CD1c-positive myeloid dendritic cell (primary cell): ENCODE measurements at regions not wholly inside any gene's neighbourhood (a gene's known extent, or its start where the extent isn't known, plus 50 kb on each side); places are given as distances from the start of the nearest gene placed in this dataset.

ENCODE experiments used
- DNase-seq: peaks from one replicate; pipeline ENCODE4 v3.0.0-alpha.2; 2016; ENCODE audit errors: extremely low spot score

DNA sequence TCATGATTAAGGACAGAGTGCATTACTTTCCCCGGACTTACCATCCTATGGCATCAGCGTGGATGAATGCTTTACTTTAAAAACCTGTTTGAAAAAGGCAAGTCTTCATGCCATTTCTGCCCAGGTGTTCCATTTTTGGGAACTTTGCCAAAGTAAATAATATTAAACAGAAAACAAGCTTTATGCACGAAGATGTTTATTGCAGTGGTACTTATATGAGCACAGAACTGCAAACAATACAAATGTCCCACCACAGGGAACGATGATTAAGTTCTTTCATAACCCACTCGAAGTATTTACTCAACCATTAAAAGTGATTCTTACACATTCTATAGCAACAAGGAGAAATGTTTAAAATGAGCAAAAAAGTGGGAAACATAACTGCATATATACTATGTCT, 109.7 kb upstream of the GDF10 start:
- no peak for DNase-seq

DNA sequence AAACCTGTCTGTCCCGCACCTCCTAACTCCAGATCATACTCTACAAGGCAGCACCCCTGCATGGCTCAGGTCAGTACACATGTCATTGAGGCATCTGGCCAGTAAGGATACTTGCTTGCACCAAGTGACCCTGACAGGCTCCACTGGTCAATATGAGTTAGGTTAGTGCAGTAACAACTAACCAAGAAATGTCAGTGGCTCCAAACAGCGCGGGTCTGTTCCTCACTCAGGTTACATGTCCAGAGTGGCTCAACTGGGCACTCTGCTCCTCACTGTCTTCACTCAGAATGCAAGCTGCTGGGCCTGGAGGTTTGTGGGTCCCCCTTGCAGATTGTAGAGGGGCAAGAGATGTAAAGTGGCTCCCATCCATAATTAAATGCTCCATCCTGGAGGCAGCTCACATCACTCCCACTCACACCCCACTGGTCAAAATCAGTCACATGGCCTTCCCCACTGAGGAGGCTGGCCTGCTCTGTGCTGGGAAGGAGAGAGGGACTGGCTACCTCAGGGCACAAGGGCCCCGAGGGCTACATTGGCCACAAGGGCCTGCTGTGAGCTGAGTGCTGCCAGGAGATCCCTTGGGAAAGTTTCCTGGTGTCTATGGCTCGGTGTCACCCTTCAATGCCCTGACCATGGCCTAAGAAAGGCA, 109.1 kb upstream of the GDF10 start:
- DNase-seq, result no peak

DNA sequence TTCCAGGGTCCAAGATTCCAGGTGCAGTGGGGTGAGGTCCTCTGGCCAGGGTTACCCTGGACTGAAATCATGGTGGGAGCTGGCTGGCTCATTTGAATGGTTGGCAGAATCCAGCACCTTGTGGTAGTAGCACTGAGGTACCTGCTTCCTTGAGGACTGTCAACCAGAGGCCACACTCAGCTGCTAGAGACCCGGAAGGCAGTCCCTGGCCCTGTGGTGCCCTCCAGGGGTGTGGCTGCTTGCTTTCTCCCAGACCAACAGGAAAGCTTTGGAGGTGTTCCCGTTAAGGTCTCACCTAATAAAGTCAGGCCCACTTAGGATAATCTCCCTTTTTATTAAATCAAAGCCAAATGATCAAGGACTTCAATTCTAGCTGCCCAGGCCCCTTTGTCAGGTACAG, 107.7 kb upstream of the GDF10 start:
- DNase-seq, result no peak

DNA sequence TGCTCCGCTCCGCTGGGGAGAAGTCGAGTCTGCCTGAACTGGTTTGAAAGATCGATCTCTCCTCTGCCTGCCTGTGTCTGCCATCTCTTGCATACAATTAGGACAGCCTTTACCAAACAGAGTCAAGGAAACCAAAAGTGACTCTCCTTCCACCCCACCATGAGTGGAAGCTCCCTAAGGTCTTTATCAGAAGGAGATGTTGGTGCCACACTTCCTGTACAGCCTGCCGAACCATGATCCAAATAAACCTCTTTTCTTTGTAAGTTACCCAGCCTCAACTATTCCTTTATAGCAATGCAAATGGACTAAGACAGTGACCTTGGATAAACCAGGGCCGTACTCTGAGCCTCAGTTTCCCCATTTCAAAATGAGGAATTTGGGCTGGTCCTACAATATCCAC, 106.3 kb upstream of the GDF10 start:
- no peak for DNase-seq

DNA sequence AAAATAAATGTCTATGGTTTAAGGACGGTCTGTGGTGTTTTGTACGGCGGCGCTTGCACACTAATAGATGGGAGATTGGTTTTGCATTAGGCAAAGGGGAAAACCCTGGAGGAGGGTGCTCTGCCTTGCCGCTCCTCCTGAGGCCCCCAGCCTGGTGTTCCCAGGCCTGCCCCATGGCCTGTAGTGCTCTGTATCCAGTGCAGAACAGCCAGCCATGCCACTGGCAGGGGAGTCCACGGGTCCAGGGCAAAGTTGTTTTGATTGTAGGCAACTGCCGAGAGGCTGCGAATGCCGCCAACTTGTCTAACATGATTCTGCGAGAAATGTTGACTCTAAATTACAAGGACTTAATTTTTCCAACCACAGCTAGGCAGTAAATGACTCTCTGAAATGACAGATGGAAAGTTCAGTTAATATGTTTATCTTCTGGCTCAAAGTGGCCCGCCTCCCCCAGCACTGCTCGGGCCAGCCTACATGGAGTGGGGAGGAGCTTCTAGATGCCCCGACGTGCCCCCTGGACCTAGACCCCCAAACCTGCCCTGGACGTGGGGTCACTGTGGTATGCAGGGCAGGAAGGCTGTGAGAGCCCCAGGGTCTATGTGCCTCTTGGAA, 104.6 kb upstream of the GDF10 start:
- no peak for DNase-seq

DNA sequence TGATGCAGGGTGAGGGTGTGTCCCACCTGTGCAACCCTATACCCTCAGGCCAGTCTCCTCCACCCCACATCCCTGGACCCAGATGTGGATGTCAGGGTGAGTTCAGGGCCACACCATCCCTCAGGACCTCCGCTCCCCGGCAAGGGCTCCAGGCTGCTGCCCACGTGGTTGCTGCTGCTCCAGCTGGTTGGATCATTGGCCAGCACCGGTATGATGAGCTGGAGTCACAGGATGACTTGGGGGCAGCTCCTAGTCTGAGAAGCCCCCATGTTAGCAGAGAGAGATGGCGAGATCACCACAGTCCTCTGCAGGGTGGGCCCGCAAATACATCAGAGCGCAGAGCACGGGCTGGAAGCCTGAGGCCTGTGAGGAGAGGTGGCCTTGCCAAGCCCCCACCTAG, 103.3 kb upstream of the GDF10 start:
- DNase-seq, result no peak

DNA sequence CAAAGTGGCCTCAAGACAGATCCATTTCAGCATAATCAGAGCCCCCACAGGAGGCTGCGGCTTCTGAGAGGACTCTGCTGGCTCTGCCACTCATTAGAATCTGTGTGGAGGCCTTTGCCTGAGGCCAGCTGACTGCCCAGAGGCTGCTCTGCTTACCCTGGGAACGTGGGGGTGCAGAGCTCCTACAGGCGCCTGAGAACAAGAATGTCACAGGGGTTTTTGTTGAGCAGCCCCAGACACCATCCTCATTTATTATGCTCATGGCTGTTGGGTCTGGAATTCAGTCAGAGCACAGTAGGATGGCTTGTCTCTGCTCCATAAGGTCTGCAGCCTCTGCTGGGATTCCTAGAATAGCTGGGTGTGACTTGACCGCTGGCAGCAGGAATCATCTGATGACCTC, 101.8 kb upstream of the GDF10 start:
- DNase-seq, result no peak

DNA sequence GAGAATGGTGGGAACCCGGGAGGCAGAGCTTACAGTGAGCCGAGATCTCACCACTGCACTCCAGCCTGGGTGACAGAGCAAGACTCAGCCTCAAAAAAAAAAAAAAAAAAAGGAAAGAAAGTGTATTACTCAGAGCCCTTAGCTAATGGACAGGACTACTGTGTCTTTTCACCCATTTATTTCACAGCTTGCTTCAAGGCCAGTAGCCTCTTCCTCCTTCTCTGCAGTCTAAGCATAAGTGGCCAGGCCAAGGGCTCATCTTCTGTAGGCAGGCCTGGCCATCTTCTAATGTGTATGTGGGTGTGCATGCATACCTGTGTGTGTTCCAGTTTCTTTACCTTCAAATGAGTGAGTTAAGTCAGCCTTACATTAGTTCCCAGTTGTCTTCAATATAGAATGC, 94.8 kb upstream of the GDF10 start:
- no peak for DNase-seq

DNA sequence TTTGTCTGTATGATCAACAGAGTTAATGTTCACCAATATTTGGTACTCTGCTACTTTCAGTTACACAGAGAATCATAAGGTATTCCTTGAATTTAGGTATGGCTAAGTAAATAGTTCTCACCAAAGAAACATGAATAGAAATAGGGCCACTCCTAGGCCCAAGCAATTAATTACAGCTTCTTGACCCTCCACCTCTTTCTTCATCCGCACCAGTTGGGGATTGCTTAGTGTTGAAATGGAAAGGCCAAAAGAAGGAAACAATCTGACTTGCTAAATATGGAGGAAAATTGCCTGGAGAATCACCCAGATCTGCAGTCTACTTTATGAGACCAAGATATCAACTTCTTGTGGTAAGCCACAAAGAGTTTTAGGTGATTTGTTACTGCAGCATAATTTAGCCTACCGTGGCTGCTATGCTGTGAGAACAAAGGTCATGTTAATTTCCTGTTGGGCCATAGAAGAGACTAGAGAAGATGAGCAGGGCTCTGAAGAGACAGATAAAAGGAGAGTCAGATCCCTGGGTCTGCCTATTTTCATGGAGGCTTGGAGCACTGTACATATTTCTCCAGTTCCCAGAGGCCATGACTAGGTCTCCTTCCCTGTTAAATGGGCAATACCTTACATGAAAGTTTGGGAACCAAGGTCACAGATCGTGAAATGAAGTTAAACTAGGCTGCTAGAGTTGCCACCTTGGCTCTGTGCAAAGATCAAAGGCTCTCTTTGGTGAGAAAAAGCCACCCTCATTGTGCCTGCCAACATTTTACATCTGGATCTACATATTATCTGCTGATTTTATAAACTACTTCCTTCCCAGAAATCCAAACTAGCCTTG, 93.3 kb upstream of the GDF10 start:
- no peak for DNase-seq

DNA sequence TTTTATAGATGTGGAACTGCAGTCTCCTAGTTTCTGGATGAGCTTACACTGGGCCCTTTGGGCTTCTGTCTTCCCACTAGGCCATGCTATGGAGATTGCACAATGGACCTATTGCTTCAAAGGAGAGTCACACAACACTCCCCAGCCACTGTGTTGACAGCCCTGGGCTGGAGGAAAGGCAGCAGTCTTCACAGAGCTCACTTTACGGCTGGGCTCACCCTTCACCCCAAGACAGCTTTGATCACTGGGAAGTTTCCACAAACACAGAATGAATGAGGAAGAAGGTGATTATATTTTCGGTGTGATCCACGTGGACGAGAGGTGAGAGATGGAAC, 92.7 kb upstream of the GDF10 start:
- DNase-seq, result peak; percentile 7

DNA sequence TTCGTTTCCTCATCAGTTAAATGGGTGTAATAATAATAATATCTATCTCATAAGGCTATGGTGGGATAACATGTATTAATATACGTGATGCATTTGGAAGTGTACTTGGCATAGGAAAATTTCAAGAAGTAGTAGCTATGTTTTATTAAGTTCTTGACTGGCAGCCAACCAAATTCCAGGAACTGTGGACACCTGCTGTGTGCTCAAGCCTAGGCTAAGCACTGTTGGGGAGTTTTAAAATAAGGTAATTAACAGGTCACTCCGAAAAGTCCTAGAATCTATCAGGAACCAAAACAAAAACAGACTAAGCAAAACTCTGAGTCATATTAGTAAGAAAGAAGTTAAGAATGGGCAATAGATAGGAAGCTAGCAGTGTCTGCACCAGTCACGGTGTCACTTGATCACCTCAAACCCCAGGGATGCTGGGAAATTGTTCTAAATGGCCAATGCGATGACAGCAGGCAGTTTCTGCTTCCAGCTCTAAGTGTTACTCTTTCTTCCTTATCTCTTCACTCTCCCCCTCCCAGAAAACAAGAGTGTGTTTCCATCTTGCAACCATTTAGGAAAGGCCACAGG, 92.0 kb upstream of the GDF10 start:
- no peak for DNase-seq

DNA sequence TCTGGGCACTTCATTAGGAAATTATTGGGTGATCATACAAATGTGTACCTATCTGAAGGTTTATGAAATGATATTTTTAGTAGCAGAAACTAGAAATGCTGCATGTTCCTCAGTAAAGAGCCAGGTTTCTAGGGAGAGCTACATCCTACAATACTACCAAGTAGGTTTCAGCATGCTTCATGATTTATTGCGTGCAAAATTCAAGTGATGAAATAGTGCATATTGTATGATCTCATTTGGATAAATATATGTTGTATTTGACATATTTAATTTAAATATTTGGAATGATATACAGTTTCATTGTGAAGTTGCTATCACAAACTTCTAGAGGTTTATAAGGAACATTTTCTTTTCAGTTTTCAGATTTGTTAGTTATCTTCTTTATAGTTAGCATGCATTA, 90.5 kb upstream of the GDF10 start:
- DNase-seq, result no peak

DNA sequence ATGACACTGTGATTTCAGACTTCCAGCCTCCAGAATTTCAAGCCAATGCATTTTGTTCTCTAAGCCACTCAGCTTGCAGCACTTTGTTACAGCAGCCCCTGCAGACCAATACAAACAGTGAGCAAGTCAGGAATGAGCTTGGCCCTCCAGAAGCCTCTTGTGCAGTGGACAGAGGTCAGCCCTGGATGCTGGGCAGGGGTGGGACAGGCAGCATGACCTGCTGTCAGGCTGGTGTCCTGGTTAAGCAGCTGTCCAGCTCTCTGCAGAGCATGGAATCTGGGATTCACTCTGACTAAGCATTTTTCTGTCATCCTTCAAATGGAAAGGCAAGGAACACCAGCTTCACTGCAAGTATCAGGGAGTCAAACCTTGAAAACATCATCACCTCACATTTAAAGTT, 85.5 kb upstream of the GDF10 start:
- DNase-seq, result no peak

DNA sequence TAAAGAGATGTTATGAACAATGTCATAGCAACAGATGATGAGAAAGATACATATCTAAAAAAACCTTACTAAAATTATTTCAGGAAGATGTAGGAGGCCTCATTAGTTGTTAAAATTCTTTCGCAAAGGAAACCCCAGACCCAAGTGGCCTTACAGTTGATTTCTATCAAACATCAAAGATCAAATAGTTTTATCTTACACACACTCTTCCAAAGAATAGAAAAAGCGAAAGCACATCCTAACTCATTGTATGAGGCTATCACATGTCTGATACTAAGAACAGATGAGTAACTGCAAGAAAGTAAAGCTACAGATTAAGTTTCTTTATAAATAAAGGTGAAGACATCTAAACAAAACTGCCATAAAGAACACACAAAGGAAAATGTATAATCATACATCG, 82.9 kb upstream of the GDF10 start:
- DNase-seq, result no peak

DNA sequence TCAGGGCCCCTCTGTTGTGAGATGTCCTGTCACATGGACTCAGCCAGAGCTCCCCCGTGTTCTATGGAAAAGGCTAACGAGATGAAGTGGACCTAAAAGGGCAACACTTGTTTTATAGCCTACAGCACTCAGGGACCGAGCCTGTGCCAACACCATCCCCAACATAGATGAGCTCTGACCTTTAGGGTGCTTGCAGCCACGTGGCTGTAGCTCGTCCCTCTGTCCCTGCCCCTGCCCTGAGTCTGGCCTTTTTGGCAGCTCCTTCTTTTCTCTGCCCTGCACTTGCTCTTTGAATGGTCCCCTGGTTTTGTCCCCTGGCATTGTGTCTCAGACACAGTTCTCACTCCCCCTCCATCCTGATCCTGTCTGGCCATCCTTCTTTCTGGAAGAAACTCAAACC, 81.2 kb upstream of the GDF10 start:
- DNase-seq, result no peak

DNA sequence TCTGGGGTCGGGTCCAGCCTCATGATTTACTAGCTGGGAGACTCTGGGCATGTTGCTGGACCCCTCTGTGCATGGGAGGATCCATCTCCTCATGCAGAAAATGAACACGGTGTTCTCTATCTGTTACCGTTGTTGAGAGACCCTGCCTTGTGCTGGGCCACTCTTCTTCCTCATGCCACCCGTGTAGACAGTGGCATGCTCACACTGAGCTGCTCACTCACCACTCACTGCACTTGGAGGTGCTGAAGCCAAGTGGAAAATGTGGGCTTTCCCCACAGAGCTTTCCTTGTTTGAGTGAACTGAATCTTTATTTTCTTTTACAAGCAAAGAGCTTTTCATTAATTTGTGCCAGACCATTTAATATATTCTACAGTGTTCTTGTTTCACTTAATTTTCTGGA, 77.5 kb upstream of the GDF10 start:
- no peak for DNase-seq

DNA sequence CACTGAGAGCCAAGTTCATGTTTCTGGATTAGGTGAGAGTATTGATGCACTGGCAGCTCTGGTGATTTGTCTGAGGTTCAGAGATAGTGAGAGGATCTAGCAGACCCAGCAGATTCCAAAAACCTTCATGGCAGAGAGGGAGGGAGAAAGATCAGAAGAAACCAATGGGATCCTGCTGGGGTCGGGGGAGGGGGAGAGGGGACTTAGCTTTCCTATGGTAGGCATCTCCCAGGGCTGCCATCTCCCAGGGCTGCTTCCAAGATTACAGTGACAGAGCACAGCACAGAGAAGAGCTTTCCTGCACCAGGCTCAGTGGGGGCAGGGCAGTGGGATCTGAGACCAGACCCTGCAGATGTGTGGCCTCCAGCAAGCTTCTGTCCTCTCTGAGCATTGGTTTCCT, 76.8 kb upstream of the GDF10 start:
- DNase-seq, result no peak

DNA sequence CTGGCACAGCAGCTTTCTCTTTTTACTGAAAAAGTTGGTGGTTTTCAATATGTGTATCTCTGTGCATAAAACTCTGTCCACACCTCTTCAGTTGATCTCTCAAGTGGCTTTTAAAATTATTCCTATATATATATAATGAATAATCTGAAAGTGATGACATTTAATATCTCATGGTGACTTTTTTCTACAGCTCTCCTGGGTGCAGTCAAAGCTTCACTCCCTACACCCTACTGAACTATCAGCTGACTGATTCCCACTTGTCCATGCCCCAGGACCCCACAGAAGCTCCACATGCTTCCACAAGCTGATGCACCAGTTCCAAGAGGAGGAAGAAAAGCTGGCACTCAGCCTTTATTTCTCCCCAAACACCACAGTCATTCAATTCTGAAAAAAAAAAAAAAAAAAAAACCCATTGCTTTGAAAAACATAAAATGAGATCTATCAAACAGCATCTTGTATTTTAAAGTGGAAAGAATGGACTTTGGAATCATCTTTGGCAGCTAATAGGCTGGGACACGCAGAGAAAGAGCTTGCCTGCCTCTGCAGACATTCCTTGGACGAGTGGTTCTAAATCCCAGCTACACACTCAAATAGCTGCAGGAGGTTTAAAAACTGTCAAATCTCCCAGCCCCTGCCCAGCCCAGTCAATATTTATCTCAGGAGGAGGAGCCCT, 75.3 kb upstream of the GDF10 start:
- DNase-seq, result no peak

DNA sequence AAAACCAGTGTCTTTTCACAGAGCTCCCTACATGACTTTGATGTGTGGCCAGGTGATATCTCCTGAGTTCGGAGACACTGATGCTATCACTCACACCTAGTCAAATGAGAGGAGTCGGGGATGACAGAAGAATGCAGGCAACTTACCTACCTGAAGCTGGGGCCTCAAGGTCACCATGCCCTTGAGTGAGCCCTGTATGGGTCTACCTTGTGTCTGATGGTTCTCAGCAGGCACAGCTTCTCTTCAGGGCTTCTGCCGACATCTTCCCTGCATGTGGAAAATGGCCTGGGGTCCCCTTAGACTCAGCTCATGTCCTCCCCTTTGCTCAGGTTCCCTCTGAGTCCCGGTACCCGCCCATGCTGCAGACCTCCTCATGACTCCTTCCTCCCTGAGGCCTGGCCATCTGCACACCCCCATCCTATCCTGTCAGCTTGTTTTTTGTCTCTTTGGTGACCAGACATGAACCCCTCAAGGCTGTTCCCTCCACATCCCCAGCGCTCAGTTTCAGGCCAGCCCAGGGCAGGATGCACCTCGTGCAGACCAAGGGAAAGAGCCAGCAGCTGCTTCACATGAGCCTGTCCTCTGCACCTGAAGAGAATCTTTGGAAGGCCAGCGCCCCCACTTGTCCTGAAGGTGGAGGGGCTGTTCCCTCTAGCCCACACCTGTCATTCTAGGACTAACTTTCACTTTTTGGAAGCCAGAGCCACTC, 74.6 kb upstream of the GDF10 start:
- DNase-seq, result no peak

DNA sequence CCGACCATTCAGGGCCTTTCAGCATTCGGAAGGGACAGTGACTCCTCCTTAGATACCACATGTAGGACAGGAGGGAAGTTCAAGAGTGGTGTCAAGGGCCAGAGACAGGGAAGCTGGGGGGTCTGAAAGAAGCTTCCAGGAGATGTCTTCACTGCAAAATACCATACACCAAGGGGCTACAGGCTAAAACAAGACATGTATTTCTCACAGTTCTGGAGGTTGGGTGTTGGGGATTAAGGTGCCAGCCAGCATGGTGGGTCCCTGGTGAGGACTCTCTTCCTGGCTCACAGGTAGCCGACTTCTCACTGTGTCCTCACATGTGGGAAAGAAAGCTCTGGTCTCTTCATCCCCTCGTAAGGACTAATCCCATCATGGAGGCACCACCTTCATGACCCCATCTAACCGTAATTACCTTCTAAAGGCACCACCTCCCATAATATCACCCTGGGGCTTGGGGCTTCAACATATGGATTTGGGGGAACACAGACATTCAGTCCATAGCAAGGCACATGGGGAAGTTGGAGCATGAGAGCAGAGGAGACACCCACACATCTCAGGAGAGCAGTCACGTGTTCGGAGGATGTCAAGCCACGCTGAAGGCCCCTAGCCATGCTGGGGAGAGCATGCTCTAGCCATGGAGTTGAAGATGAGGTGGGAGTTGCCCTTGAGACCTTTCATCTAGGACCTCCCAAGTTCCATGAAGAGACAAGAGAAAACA, 73.9 kb upstream of the GDF10 start:
- DNase-seq, result peak; percentile 7

DNA sequence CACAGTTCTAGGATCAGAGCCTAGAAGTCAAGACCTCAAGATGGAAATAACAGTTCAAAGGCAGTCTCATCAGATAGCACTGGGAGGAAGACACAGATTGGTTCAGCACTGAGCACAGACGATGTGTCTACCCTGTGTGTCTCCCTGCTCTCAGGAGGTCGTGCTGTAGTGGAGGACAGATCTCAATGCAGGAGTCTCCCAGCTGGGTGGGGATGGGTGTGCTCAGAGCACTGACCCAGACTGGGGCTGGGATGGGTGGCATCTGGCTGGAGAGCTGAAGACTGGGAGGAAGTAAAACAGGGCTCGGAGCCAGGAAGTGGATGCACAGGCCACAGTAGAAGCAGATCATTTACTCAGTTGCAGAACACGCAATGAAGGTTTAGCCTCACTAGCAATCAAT, 69.5 kb upstream of the GDF10 start:
- no peak for DNase-seq
